ENCODE measurements at regions not wholly inside any gene's neighbourhood (a gene's known extent, or its start where the extent isn't known, plus 50 kb on each side); places are given as distances from the start of the nearest gene placed in this dataset.

GRCh38 chr6:14824484-14825275 lies 421.2 kb upstream of the JARID2 start:
- no peak overlapping the region for H3K4me2 ChIP-seq (ENCODE audit: low read length)
- no peak overlapping the region for H3K27ac ChIP-seq (ENCODE audit: low read length)
- no peak overlapping the region for H2AFZ ChIP-seq (ENCODE audit: low read depth, low read length)
- no peaks in the 10 kb centered on the region for H3K79me2 ChIP-seq (replicated peaks; ENCODE audit: insufficient read depth, low read length)
- no peaks in the 10 kb centered on the region for H3K36me3 ChIP-seq (ENCODE audit: insufficient read depth, low read length)
- H3K27me3 ChIP-seq (ENCODE audit: insufficient read depth, low read depth, low read length), result no peaks in the 10 kb centered on the region
- no peaks in the 10 kb centered on the region for H3K9me2 ChIP-seq (ENCODE audit: insufficient read depth, low read length)
- TF ChIP-seq REST (IDR thresholded peaks at IDR 0.05; ENCODE audit: borderline replicate concordance), result no peak
- no peak for TF ChIP-seq SMC3 (conservative IDR thresholded peaks at IDR 0.05; ENCODE audit: poor library complexity)
- no peak for TF ChIP-seq RAD21 (conservative IDR thresholded peaks at IDR 0.05)
- TF ChIP-seq MXI1 (conservative IDR thresholded peaks at IDR 0.05; ENCODE audit: poor library complexity, severe bottlenecking), result no peak
- H3K4me3 ChIP-seq (ENCODE audit: low read length), result no peak overlapping the region
- no peaks in the 10 kb centered on the region for H4K20me1 ChIP-seq (ENCODE audit: insufficient read depth)
- no peak overlapping the region for H3K9ac ChIP-seq (ENCODE audit: low read length)
- H3F3A ChIP-seq (ENCODE audit: insufficient read depth, low read length, poor library complexity, severe bottlenecking), result no peaks in the 10 kb centered on the region
- no peaks in the 10 kb centered on the region for H3K9me3 ChIP-seq (ENCODE audit: low read length)

- Histone ChIP-seq H3K9me3 (ENCODE audit: low read length) (no peaks in the 10 kb centered on the region), H3K79me2 (replicated peaks; ENCODE audit: insufficient read depth, low read length) (no peaks in the 10 kb centered on the region), H3K27ac (ENCODE audit: low read length) (no peak overlapping the region), H3K9ac (ENCODE audit: low read length) (no peak overlapping the region), H3K27me3 (ENCODE audit: insufficient read depth, low read depth, low read length) (no peaks in the 10 kb centered on the region), H3K4me2 (ENCODE audit: low read length) (no peak overlapping the region), H3K9me2 (ENCODE audit: insufficient read depth, low read length) (no peaks in the 10 kb centered on the region), H3F3A (ENCODE audit: insufficient read depth, low read length, poor library complexity, severe bottlenecking) (no peaks in the 10 kb centered on the region), H3K4me3 (ENCODE audit: low read length) (no peak overlapping the region), H4K20me1 (ENCODE audit: insufficient read depth) (no peaks in the 10 kb centered on the region), H3K36me3 (ENCODE audit: insufficient read depth, low read length) (no peaks in the 10 kb centered on the region), H2AFZ (ENCODE audit: low read depth, low read length) (no peak overlapping the region)
- TF ChIP-seq EZH2 (IDR thresholded peaks at IDR 0.05; ENCODE audit: borderline replicate concordance, insufficient read depth, low read length, poor library complexity, severe bottlenecking), result no peak
- TF ChIP-seq, protein P1, sequence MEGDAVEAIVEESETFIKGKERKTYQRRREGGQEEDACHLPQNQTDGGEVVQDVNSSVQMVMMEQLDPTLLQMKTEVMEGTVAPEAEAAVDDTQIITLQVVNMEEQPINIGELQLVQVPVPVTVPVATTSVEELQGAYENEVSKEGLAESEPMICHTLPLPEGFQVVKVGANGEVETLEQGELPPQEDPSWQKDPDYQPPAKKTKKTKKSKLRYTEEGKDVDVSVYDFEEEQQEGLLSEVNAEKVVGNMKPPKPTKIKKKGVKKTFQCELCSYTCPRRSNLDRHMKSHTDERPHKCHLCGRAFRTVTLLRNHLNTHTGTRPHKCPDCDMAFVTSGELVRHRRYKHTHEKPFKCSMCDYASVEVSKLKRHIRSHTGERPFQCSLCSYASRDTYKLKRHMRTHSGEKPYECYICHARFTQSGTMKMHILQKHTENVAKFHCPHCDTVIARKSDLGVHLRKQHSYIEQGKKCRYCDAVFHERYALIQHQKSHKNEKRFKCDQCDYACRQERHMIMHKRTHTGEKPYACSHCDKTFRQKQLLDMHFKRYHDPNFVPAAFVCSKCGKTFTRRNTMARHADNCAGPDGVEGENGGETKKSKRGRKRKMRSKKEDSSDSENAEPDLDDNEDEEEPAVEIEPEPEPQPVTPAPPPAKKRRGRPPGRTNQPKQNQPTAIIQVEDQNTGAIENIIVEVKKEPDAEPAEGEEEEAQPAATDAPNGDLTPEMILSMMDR (IDR thresholded peaks at IDR 0.05; ENCODE audit: poor library complexity, severe bottlenecking), result no peak
- no peak for TF ChIP-seq TAF1 (IDR thresholded peaks at IDR 0.05; ENCODE audit: low read depth)
- no peak for TF ChIP-seq REST (IDR thresholded peaks at IDR 0.05; ENCODE audit: borderline replicate concordance)
- no peak for TF ChIP-seq MXI1 (conservative IDR thresholded peaks at IDR 0.05; ENCODE audit: poor library complexity, severe bottlenecking)
- no peak for TF ChIP-seq SMC3 (conservative IDR thresholded peaks at IDR 0.05; ENCODE audit: poor library complexity)
Observed at GRCh38 chr6:14826456-14826855, 419.4 kb upstream of the JARID2 start.
